Heart right ventricle (tissue), 16 donors: ENCODE measurements at regions not wholly inside any gene's neighbourhood (a gene's known extent, or its start where the extent isn't known, plus 50 kb on each side); places are given as distances from the start of the nearest gene placed in this dataset.

Experiments
- ATAC-seq, 8 donors: fragments of 200-7000 bp; cut with Tn5 transposase; one replicate each; pipeline ENCODE4 v1.9.1; 2020; ENCODE audit warnings: mild to moderate bottlenecking in 8 of 8, moderate library complexity in 8 of 8, moderate number of reproducible peaks in 1 of 8
- DNase-seq, 2 donors: peaks; one replicate each; pipeline ENCODE4 v3.0.0-alpha.2; 2020
- H3K27ac ChIP-seq, 10 donors: fragments of 200-600 bp; sonication (generic) in 2 of 10; one replicate each; pipeline versions ENCODE4 v1.5.0 to v1.8.0; 2020 to 2022; ENCODE audit warnings: mild to moderate bottlenecking in 3 of 10
- H3K27me3 ChIP-seq, 7 donors: fragments of 200-600 bp; one replicate each; pipeline ENCODE4 v1.8.0; 2021 to 2022; ENCODE audit warnings: mild to moderate bottlenecking in 2 of 7
- H3K36me3 ChIP-seq, 9 donors: fragments of 200-600 bp; sonication (generic) in 1 of 9; one replicate each; pipeline versions ENCODE4 v1.5.0 to v1.8.0; 2020 to 2022; ENCODE audit warnings: mild to moderate bottlenecking in 2 of 9
- H3K4me1 ChIP-seq, 9 donors: fragments of 200-600 bp; sonication (generic) in 1 of 9; one replicate each; pipeline versions ENCODE4 v1.5.0 to v1.8.0; 2020 to 2022; ENCODE audit warnings: mild to moderate bottlenecking in 4 of 9
- H3K4me3 ChIP-seq, 10 donors: fragments of 200-600 bp; sonication (generic) in 2 of 10; one replicate each; pipeline versions ENCODE4 v1.5.0 to v1.8.0; 2020 to 2022; ENCODE audit warnings: mild to moderate bottlenecking in 7 of 10, moderate library complexity in 2 of 10
- H3K9me3 ChIP-seq, 11 donors: fragments of 200-600 bp in 10 of 11; sonication (generic) in 2 of 11; one replicate each; pipeline versions ENCODE4 v1.5.0 to v1.8.0; 2013 to 2022; ENCODE audit warnings: mild to moderate bottlenecking in 2 of 11, control low read depth in 1 of 11, moderate library complexity in 1 of 11
- WGBS, 2 donors: extraction: QIAGEN DNeasy Blood & Tissue Kit; methylation state at CpG; one replicate each; pipeline ENCODE4 v1.1.7; 2013; ENCODE audit warnings: inconsistent platforms in 1 of 2; 5-methylcytosine and 5-hydroxymethylcytosine counted together
- intact Hi-C, 10 donors: fragments of 100-400 bp; cut with DNase I; formaldehyde crosslinking; loops; one replicate each; pipeline versions ENCODE4 v1.11.1 to v1.14.2; 2022
- TF ChIP-seq, protein P1 (sequence below), 9 donors: fragments of 200-600 bp; sonication (generic) in 2 of 9; IDR thresholded peaks; one replicate each; pipeline versions ENCODE4 v1.5.0 to v1.8.0; 2021 to 2022; ENCODE audit warnings: antibody characterized with exemption in 9 of 9, mild to moderate bottlenecking in 5 of 9, moderate library complexity in 1 of 9
- donor health status: Arrhythmogenic right ventricular cardiomyopathy.
- donor health status: ischemic (EF 13 %, LVEDD 7.1; RV severe dilation, severe dysfunction).
- donor health status: healthy with polysubstance abuse.
- donor health status: DM: no; HTN: yes; CAD: no.
- donor health status: DM: no; HTN: no; CAD: no.
- donor health status: ischemic (EF 25% LVEDD 6.9; RV normal size, moderate dysfunction).
- donor health status: ischemic (EF 25% LVEDD 5.7; RV mildly dilated, moderate dysfunction).
- donor health status: healthy.
- donor health status: DM: yes; HTN: yes; CAD: no.
- donor health status: Ischemic cardiomyopathy.
- donor health status: ischemic (EF 35%, LVEDD 5.7; RV mildly dilated, moderate dysfunction).
- donor health status: nonischemic (EF 11% LVEDD 7.7; RV severe dilation, severe dysfunction).
- donor health status: DM: yes; HTN: yes; CAD: no.
- donor health status: PGD.
- donor health status: ischemic (EF 29% LVEDD 5.4; RV normal size, mild dysfunction).
- donor health status: nonischemic (EF 23%, LVEDD 6.1; RV moderate dilation, normal function).

DNA sequence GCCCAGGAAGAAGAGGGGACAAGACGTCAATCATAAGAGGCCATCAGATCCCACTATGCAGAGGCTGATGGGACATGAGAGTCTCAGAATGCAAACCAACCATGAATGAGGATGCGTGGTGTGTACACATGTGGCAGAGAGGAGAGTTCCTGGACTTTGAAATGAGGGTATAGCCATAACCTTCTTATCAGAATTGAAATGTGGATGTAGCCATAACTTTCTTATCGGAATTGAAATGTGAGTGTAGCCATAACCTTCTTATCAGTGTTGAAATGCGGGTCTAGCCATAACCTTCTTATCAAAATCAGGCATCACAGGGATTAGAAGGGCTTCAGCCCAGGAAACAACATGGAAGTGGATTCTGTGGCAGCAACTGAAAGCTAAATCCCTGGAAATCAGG lies 415.5 kb upstream of the FAT1 start:
- DNase-seq (no peak), ATAC-seq (no peak)
- H3K27ac ChIP-seq, result no peak overlapping the region
- H3K36me3 ChIP-seq, result no peaks in the 10 kb centered on the region
- no peak overlapping the region for H3K4me3 ChIP-seq
- TF ChIP-seq, protein P1, sequence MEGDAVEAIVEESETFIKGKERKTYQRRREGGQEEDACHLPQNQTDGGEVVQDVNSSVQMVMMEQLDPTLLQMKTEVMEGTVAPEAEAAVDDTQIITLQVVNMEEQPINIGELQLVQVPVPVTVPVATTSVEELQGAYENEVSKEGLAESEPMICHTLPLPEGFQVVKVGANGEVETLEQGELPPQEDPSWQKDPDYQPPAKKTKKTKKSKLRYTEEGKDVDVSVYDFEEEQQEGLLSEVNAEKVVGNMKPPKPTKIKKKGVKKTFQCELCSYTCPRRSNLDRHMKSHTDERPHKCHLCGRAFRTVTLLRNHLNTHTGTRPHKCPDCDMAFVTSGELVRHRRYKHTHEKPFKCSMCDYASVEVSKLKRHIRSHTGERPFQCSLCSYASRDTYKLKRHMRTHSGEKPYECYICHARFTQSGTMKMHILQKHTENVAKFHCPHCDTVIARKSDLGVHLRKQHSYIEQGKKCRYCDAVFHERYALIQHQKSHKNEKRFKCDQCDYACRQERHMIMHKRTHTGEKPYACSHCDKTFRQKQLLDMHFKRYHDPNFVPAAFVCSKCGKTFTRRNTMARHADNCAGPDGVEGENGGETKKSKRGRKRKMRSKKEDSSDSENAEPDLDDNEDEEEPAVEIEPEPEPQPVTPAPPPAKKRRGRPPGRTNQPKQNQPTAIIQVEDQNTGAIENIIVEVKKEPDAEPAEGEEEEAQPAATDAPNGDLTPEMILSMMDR (IDR thresholded peaks at IDR 0.05), result no peak
- 82 to 83% methylated on average over 4 of the region's 4 CpGs for WGBS, 2 donors
- no peaks in the 10 kb centered on the region for H3K9me3 ChIP-seq
- intact Hi-C loops, result no loop called here
- no peaks in the 10 kb centered on the region for H3K27me3 ChIP-seq
- H3K4me1 ChIP-seq, result no peaks in the 10 kb centered on the region

DNA sequence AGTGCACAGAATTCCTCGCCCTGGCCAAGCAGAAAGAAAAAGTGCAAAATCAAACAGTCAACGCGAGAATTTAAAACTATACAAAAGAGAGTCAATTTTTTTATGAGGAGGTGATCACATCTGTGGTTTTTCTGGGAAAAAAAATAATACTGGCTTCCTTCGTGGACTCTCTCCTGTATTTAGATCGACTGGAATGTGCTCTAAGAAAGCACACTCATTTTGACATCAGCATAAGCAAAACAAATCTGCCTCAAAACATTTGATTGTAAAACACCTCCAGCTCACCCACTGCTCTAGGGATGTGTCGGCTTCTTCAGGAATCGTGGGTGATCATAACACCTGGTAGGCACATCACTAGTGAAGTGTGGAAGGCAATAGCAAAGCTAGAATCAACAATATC lies 417.4 kb upstream of the FAT1 start:
- intact Hi-C loops, result no loop called here
- ATAC-seq, result no peak
- 80 to 83% methylated on average over 7 of the region's 7 CpGs for WGBS, 2 donors

DNA sequence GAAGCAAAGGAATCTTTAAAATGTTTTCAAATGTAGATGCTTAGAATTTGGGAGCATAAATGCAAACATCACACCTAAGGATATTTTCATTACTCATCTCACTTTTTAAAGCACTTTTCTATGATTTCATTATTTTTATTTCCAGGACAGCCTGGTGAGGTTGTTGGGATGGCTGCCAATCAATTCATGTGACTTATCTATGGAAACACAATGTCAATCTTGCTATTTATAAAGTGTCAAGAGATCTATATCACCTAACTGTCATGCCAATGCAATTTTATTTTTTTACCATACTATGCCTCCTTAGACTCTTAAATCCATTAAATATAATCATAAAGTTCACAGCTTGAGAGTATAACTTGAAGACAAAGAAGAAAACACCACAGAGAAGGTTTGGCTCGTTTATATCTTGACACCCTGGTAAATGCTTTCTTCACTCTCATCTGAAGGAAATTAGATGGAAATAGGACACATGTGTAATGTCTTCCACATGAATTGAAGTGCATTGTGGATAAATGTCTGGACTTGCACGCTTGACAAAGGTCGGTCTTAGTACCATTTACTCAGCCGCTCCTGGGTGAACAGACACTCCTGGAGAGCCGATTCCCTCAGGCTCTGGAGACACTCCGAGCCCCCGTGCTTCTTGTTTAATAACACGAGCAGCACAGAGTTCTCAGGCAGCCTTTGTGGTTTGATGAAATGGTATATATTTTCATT lies 425.7 kb upstream of the FAT1 start:
- DNase-seq, result no peak
- 75 to 85% methylated on average over 8 of the region's 8 CpGs for WGBS, 2 donors
- Histone ChIP-seq H3K36me3 (no peaks in the 10 kb centered on the region), H3K27ac (no peak overlapping the region), H3K9me3 (peaks cover 0 to 6% (median 0%) of the 10 kb centered on the region in 11 donors), H3K4me3 (no peak overlapping the region), H3K4me1 (no peaks in the 10 kb centered on the region), H3K27me3 (no peaks in the 10 kb centered on the region)
- no peak for ATAC-seq
- TF ChIP-seq, protein P1 (IDR thresholded peaks at IDR 0.05), result no peak
- intact Hi-C loops, result no loop called here

More for the DNA sequence above, 417.4 kb upstream of the FAT1 start:
- Histone ChIP-seq H3K9me3 (no peaks in the 10 kb centered on the region), H3K27me3 (no peaks in the 10 kb centered on the region), H3K36me3 (no peaks in the 10 kb centered on the region), H3K27ac (no peak overlapping the region), H3K4me3 (no peak overlapping the region), H3K4me1 (no peaks in the 10 kb centered on the region)
- DNase-seq, result no peak
- TF ChIP-seq, protein P1 (IDR thresholded peaks at IDR 0.05), result no peak

DNA sequence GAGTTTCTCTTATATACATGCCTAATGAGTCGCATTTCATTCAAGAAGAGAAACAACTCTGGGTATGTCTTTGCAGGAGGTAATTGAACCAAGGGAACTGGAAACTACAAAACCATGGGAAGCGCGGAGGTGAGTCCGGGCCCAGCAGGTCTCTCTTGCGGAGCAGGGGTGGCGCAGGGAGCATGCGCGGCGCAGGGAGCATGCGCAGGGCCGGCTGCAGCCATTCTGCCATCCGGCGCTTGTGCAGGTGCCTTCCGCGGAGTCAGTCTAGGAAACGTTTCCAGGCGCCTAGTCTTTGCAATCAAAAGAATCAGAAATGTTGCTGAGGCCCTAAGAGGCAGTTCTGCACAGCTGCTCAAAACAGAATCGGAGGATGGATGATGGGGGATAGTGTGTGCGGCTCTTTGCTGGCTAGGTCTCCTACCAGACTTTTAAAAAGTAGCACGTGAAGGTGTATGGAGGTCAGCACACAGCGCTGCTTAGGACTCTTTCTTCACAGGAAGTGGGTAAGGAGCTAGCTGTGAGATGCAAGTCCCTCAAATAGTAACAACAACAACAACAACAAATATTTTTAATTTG lies 433.8 kb upstream of the FAT1 start:
- Histone ChIP-seq H3K4me1 (no peaks in the 10 kb centered on the region), H3K9me3 (no peaks in the 10 kb centered on the region), H3K4me3 (no peak overlapping the region), H3K36me3 (no peaks in the 10 kb centered on the region), H3K27me3 (no peaks in the 10 kb centered on the region), H3K27ac (no peak overlapping the region)
- intact Hi-C loops, result no loop called here
- ATAC-seq (no peak), DNase-seq (no peak)
- TF ChIP-seq, protein P1 (IDR thresholded peaks at IDR 0.05), result no peak
- 93 to 96% methylated on average over 21 of the region's 21 CpGs for WGBS, 2 donors
